GM19467 (cell line): ENCODE measurements at regions not wholly inside any gene's neighbourhood (a gene's known extent, or its start where the extent isn't known, plus 50 kb on each side); places are given as distances from the start of the nearest gene placed in this dataset.

ENCODE experiments used
- ATAC-seq: cut with Tn5 transposase; IDR thresholded peaks from one replicate; pipeline ENCODE4 v1.9.1; 2021; ENCODE audit warnings: mild to moderate bottlenecking, moderate library complexity; ENCODE audit not compliant: unreplicated experiment

- ATAC-seq, result no peak
Measured at GRCh38 chr5:82414041-82414388, 135.9 kb upstream of the RPS23 start.

GRCh38 chr5:82413302-82414040 lies 135.3 kb upstream of the RPS23 start:
- ATAC-seq, result no peak

GRCh38 chr5:82408033-82408432 lies 129.9 kb upstream of the RPS23 start:
- ATAC-seq, result no peak

GRCh38 chr5:82406205-82406773 lies 128.1 kb upstream of the RPS23 start:
- ATAC-seq, result no peak

- no peak for ATAC-seq
Measured at GRCh38 chr5:82405618-82406204, 127.6 kb upstream of the RPS23 start.

GRCh38 chr5:82405161-82405560 lies 127.0 kb upstream of the RPS23 start:
- ATAC-seq, result no peak

- no peak for ATAC-seq
Measured at GRCh38 chr5:82404382-82404945, 126.3 kb upstream of the RPS23 start.

- ATAC-seq, result no peak
Measured at GRCh38 chr5:82403724-82404123, 125.6 kb upstream of the RPS23 start.

GRCh38 chr5:82403026-82403425 lies 124.9 kb upstream of the RPS23 start:
- no peak for ATAC-seq

GRCh38 chr5:82399111-82399510 lies 121.0 kb upstream of the RPS23 start:
- ATAC-seq, result no peak

GRCh38 chr5:82397741-82398320 lies 119.7 kb upstream of the RPS23 start:
- no peak for ATAC-seq

- no peak for ATAC-seq
Measured at GRCh38 chr5:82396871-82397514, 118.8 kb upstream of the RPS23 start.

GRCh38 chr5:82396396-82396795 lies 118.2 kb upstream of the RPS23 start:
- ATAC-seq, result no peak

GRCh38 chr5:82393951-82394350 lies 115.8 kb upstream of the RPS23 start:
- no peak for ATAC-seq

- no peak for ATAC-seq
Measured at GRCh38 chr5:82390088-82390487, 111.9 kb upstream of the RPS23 start.

- no peak for ATAC-seq
Measured at GRCh38 chr5:82389347-82389746, 111.2 kb upstream of the RPS23 start.

GRCh38 chr5:82388181-82388580 lies 110.0 kb upstream of the RPS23 start:
- ATAC-seq, result no peak

GRCh38 chr5:82387819-82388166 lies 109.6 kb upstream of the RPS23 start:
- no peak for ATAC-seq

GRCh38 chr5:82387001-82387818 lies 109.1 kb upstream of the RPS23 start:
- no peak for ATAC-seq

- no peak for ATAC-seq
Measured at GRCh38 chr5:82386576-82386975, 108.4 kb upstream of the RPS23 start.
